Calu3 (cell line): ENCODE measurements at regions not wholly inside any gene's neighbourhood (a gene's known extent, or its start where the extent isn't known, plus 50 kb on each side); places are given as distances from the start of the nearest gene placed in this dataset.

ENCODE experiments used
- BruUV-seq: library from RNA; stranded (reverse); fragments of 400-500 nt; replicated peaks from 2 replicates; lab custom pipeline; 2021; lab: Mats Ljungman, UMichigan
- CTCF ChIA-PET: fragments of 300-600 bp; sonication (Branson Sonifier 250); formaldehyde crosslinking; loops from one replicate; lab custom pipeline; 2022; ENCODE audit warnings: antibody characterized with exemption; lab: Charles Lee
- DNase-seq: peaks from one replicate; pipeline ENCODE4 v3.0.0; 2022
- H3K27ac Mint-ChIP-seq: one replicate; pipeline ENCODE4 v1.8.0; 2022; ENCODE audit warnings: mixed read lengths; ENCODE audit not compliant: unreplicated experiment
- H3K27me3 Mint-ChIP-seq: one replicate; pipeline ENCODE4 v1.8.0; 2022; ENCODE audit warnings: mixed read lengths; ENCODE audit not compliant: unreplicated experiment
- H3K36me3 Mint-ChIP-seq: one replicate; pipeline ENCODE4 v1.8.0; 2022; ENCODE audit warnings: mild to moderate bottlenecking, moderate library complexity, mixed read lengths; ENCODE audit not compliant: insufficient read depth, unreplicated experiment
- H3K4me1 Mint-ChIP-seq: one replicate; pipeline ENCODE4 v1.8.0; 2022; ENCODE audit warnings: mild to moderate bottlenecking, low read depth, mixed read lengths; ENCODE audit not compliant: unreplicated experiment
- H3K4me3 Mint-ChIP-seq: one replicate; pipeline ENCODE4 v1.8.0; 2022; ENCODE audit warnings: mild to moderate bottlenecking, low read depth, moderate library complexity, mixed read lengths; ENCODE audit not compliant: unreplicated experiment
- H3K9me3 Mint-ChIP-seq: one replicate; pipeline ENCODE4 v1.8.0; 2022; ENCODE audit warnings: low read depth, mixed read lengths; ENCODE audit not compliant: unreplicated experiment
- intact Hi-C: fragments of 100-400 bp; cut with micrococcal nuclease; formaldehyde crosslinking; loops from one replicate; pipeline ENCODE4 v1.10.0; 2022; ENCODE audit not compliant: unreplicated experiment
- TF ChIP-seq, protein P1 (sequence below): fragments of 200-600 bp; IDR thresholded peaks from one replicate; pipeline ENCODE4 v1.8.0; 2022; ENCODE audit warnings: antibody characterized with exemption; ENCODE audit not compliant: unreplicated experiment

DNA sequence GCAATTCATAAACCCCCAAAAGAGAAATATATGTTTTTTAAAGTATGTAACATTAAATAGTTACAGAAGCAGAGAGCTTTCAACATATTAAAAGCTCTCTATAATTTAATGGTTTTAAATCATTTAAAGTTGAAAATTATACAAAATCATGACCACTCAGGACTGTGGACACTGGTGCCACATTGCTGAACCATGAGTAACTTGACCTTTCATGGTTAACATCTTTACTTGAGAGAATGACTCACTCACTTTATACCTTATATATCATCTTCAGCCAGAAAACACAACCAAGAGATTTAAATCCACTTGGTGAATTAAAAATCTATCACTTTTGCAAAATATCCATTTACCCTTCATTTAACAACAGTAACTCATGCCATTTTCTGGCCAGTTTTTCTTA, 584.3 kb upstream of the SMIM31 start:
- H3K36me3 Mint-ChIP-seq = no peaks in the 10 kb centered on the region
- H3K27me3 Mint-ChIP-seq = no peaks in the 10 kb centered on the region
- intact Hi-C loops = no loop called here
- no peaks in the 10 kb centered on the region for H3K4me1 Mint-ChIP-seq
- no peak overlapping the region for H3K4me3 Mint-ChIP-seq
- DNase-seq = no peak
- H3K9me3 Mint-ChIP-seq = no peaks in the 10 kb centered on the region
- H3K27ac Mint-ChIP-seq = no peak overlapping the region
- TF ChIP-seq, protein P1, sequence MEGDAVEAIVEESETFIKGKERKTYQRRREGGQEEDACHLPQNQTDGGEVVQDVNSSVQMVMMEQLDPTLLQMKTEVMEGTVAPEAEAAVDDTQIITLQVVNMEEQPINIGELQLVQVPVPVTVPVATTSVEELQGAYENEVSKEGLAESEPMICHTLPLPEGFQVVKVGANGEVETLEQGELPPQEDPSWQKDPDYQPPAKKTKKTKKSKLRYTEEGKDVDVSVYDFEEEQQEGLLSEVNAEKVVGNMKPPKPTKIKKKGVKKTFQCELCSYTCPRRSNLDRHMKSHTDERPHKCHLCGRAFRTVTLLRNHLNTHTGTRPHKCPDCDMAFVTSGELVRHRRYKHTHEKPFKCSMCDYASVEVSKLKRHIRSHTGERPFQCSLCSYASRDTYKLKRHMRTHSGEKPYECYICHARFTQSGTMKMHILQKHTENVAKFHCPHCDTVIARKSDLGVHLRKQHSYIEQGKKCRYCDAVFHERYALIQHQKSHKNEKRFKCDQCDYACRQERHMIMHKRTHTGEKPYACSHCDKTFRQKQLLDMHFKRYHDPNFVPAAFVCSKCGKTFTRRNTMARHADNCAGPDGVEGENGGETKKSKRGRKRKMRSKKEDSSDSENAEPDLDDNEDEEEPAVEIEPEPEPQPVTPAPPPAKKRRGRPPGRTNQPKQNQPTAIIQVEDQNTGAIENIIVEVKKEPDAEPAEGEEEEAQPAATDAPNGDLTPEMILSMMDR = no peak
- CTCF ChIA-PET = no interaction called here
- no TSS peak for BruUV-seq

DNA sequence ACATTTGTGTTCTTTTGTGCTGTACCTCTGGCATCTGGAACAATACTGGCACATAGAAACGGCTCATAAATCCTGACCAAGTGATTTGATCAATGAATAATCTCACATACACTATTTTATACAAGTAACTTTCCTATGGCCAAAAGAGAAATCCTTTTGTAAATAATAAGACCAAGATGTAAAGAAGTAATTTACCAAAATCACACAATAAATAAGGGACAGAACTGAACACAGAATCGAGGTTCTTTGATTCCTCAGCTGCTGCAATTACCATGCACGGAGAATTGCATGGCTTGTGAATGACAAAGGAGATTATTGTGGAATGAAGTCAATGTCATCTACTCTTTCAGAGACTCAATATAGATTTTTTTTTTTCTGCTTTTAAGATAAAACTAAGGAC, 576.8 kb upstream of the SMIM31 start:
- CTCF ChIA-PET = interaction anchor here (0.6 kb wide), 1 partner anchor 138 kb away, joined by 3 read pairs; no protein-coding TSS in a partner anchor
- no TSS peak for BruUV-seq
- intact Hi-C loops = no loop called here
- Mint-ChIP-seq H3K4me3 (no peak overlapping the region), H3K9me3 (no peaks in the 10 kb centered on the region), H3K27me3 (no peaks in the 10 kb centered on the region), H3K4me1 (no peaks in the 10 kb centered on the region), H3K36me3 (no peaks in the 10 kb centered on the region), H3K27ac (no peak overlapping the region)
- DNase-seq = no peak
- TF ChIP-seq, protein P1 = no peak

DNA sequence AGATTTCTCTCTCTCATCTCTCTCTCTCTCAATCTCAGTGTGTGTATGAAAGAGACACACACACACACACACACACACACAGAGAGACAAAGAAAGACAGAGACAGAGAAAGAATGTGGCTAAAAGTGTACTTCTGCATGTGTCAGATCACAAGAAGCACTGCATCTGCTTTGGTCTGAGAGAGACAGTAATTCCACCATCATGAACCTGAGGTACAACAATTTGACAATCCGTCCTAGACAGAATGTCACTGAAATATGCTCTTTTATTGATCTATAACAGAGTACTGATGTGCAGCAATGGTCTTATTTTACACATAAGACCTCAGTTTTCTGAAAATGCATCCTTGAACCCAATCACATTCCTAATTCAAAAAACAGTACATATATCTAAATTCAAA, 576.2 kb upstream of the SMIM31 start:
- H3K27ac Mint-ChIP-seq = no peak overlapping the region
- H3K36me3 Mint-ChIP-seq = no peaks in the 10 kb centered on the region
- no peak for DNase-seq
- no peak overlapping the region for H3K4me3 Mint-ChIP-seq
- intact Hi-C loops = no loop called here
- no peaks in the 10 kb centered on the region for H3K27me3 Mint-ChIP-seq
- TF ChIP-seq, protein P1 = no peak
- H3K4me1 Mint-ChIP-seq = no peaks in the 10 kb centered on the region
- no TSS peak for BruUV-seq
- H3K9me3 Mint-ChIP-seq = no peaks in the 10 kb centered on the region
- CTCF ChIA-PET = no interaction called here

DNA sequence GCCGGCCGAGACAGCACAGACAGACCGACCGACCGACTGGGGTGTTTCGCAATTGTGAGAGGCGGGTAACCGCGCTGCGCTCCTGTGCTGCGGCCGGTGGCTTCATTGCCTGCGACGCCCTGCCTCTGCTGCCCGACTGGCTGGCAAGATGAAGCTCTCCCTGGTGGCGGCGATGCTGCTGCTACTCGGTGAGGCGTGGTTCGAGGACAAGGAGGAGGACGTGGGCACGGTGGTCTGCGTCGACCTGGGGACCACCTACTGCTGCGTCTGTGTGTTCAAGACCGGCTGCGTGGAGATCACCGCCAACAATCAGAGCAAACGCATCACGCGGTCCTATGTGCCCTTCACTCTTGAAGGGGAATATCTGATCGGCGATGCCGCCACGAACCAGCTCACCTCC, 565.7 kb upstream of the SMIM31 start:
- H3K4me1 Mint-ChIP-seq = peaks cover 8% of the 10 kb centered on the region
- no peak overlapping the region for H3K4me3 Mint-ChIP-seq
- CTCF ChIA-PET = no interaction called here
- no peaks in the 10 kb centered on the region for H3K27me3 Mint-ChIP-seq
- no peaks in the 10 kb centered on the region for H3K36me3 Mint-ChIP-seq
- no peaks in the 10 kb centered on the region for H3K9me3 Mint-ChIP-seq
- TF ChIP-seq, protein P1 = no peak
- no peak overlapping the region for H3K27ac Mint-ChIP-seq
- no TSS peak for BruUV-seq
- no peak for DNase-seq
- intact Hi-C loops = no loop called here
